Tibial artery (tissue), 4 donors: ENCODE measurements at regions not wholly inside any gene's neighbourhood (a gene's known extent, or its start where the extent isn't known, plus 50 kb on each side); places are given as distances from the start of the nearest gene placed in this dataset.
"Not testable (repeated sequence)": the region's sequence is repeated elsewhere in the genome, so short reads cannot be mapped to it uniquely, and the experiment has no call there.

ENCODE experiments used
- DNase-seq, 2 donors: peaks; one replicate each; pipeline ENCODE4 v3.0.0-alpha.2; 2019
- H3K27ac ChIP-seq, 2 donors: fragments of 200-600 bp; sonication (generic) in 1 of 2; 1 replicate in 1 of 2; 2 replicates in 1 of 2; pipeline ENCODE4 v1.5.1; 2018 to 2019; ENCODE audit warnings: mild to moderate bottlenecking in 1 of 2
- H3K27me3 ChIP-seq, 2 donors: fragments of 200-600 bp; sonication (generic) in 1 of 2; one replicate each; pipeline versions ENCODE4 v1.5.1 to v1.6.0; 2016 to 2019
- H3K36me3 ChIP-seq, 3 donors: fragments of 200-600 bp; sonication (generic) in 2 of 3; one replicate each; pipeline ENCODE4 v1.5.1; 2016 to 2019; ENCODE audit warnings: mild to moderate bottlenecking in 2 of 3
- H3K4me1 ChIP-seq, 4 donors: fragments of 200-600 bp; sonication (generic) in 2 of 4; 1 replicate in 3 of 4; 2 replicates in 1 of 4; pipeline ENCODE4 v1.5.1; 2016 to 2019
- H3K4me3 ChIP-seq, 2 donors: fragments of 200-600 bp; sonication (generic) in 1 of 2; 1 replicate in 1 of 2; 2 replicates in 1 of 2; pipeline ENCODE4 v1.5.1; 2018 to 2019; ENCODE audit warnings: mild to moderate bottlenecking in 2 of 2
- H3K9me3 ChIP-seq, 3 donors: fragments of 200-600 bp; sonication (generic) in 1 of 3; one replicate each; pipeline ENCODE4 v1.5.1; 2016 to 2019
- intact Hi-C: fragments of 100-400 bp; cut with DNase I; formaldehyde crosslinking; loops from one replicate; pipeline ENCODE4 v1.15.0; 2023; ENCODE audit warnings: low total_unique reads
- TF ChIP-seq, protein P1 (sequence below), 2 experiments: fragments of 200-600 bp in 1 of 2; fragments of 450-650 bp in 1 of 2; IDR thresholded peaks; one replicate each; pipeline ENCODE4 v1.5.1; 2017 to 2019; ENCODE audit warnings: antibody characterized with exemption in 2 of 2, mild to moderate bottlenecking in 1 of 2, moderate library complexity in 1 of 2

DNA sequence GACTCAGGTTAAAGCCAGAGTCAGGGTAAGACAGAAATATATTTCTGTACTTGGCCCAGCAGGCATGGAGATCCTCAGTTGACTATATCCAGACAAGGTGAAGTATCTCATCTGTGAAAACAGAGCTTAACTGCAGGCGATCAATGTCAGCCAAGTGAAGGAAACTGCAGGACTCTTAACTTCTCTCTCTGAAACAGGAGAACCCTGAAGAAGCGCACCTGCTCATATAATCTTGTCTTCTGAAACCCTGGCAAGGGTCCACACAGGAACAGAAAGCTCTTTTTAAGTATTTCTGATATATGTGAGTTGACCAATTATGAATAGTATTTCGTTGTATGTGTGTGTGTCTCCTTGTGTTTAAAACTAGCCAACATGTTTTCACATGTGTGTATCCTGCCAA is 504.8 kb upstream of the SLITRK5 start:
- H3K36me3 ChIP-seq: no peaks in the 10 kb centered on the region
- no peak for DNase-seq
- no peak overlapping the region for H3K27ac ChIP-seq
- no peak overlapping the region for H3K4me3 ChIP-seq
- peaks cover 0 to 5% (median 0%) of the 10 kb centered on the region in 3 donors for H3K9me3 ChIP-seq
- no peaks in the 10 kb centered on the region for H3K27me3 ChIP-seq
- H3K4me1 ChIP-seq: no peaks in the 10 kb centered on the region
- intact Hi-C loops: no loop called here
- TF ChIP-seq, protein P1, sequence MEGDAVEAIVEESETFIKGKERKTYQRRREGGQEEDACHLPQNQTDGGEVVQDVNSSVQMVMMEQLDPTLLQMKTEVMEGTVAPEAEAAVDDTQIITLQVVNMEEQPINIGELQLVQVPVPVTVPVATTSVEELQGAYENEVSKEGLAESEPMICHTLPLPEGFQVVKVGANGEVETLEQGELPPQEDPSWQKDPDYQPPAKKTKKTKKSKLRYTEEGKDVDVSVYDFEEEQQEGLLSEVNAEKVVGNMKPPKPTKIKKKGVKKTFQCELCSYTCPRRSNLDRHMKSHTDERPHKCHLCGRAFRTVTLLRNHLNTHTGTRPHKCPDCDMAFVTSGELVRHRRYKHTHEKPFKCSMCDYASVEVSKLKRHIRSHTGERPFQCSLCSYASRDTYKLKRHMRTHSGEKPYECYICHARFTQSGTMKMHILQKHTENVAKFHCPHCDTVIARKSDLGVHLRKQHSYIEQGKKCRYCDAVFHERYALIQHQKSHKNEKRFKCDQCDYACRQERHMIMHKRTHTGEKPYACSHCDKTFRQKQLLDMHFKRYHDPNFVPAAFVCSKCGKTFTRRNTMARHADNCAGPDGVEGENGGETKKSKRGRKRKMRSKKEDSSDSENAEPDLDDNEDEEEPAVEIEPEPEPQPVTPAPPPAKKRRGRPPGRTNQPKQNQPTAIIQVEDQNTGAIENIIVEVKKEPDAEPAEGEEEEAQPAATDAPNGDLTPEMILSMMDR (IDR thresholded peaks at IDR 0.05): no peak

DNA sequence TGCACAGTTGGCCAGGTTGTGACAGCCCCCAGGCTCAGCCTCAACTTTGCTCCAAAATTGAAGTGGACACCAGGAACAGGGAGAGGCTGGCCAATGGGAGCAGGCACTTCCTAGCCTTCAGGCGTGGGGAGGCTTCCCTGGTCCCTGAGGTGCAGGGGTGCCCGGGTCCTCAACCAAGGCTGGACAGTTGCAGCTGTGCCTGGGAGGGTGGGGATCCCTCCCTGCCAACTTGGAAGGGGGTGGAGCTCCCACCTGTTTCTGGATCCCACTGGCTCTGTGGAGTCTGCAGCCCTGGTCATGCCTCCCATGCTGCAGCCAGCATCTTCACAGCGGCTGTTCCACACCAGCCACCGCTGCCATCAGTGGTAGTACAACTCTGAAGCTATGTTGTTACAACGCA is 502.8 kb upstream of the SLITRK5 start:
- intact Hi-C loops: no loop called here
- H3K27me3 ChIP-seq: no peaks in the 10 kb centered on the region

DNA sequence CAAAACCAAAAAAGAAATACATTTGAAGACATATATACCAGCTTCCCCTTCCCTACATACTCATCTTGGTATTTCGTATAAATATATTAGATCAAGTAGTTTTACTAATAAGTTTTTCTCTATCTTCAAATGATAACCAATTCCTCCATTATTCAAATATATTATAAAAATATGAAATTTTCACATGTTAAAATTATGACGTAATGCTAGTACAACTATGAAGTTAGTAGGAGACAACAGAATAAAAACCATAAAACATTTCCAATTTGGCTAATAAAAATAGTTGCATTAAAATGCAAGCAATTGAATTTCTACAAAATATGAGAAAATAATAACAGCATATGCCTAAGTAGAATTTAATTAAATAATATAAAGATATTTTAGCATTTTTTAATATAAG is 501.8 kb upstream of the SLITRK5 start:
- Histone ChIP-seq H3K27ac (no peak overlapping the region), H3K4me1 (no peaks in the 10 kb centered on the region), H3K27me3 (no peaks in the 10 kb centered on the region), H3K9me3 (no peaks in the 10 kb centered on the region), H3K4me3 (no peak overlapping the region), H3K36me3 (no peaks in the 10 kb centered on the region)
- TF ChIP-seq, protein P1 (IDR thresholded peaks at IDR 0.05): no peak
- intact Hi-C loops: no loop called here
- DNase-seq: no peak

More for the DNA sequence above, 502.8 kb upstream of the SLITRK5 start:
- Histone ChIP-seq H3K9me3 (no peaks in the 10 kb centered on the region), H3K36me3 (no peaks in the 10 kb centered on the region), H3K4me3 (no peak overlapping the region), H3K4me1 (no peaks in the 10 kb centered on the region), H3K27ac (no peak overlapping the region)
- DNase-seq: no peak
- TF ChIP-seq, protein P1 (IDR thresholded peaks at IDR 0.05): no peak

DNA sequence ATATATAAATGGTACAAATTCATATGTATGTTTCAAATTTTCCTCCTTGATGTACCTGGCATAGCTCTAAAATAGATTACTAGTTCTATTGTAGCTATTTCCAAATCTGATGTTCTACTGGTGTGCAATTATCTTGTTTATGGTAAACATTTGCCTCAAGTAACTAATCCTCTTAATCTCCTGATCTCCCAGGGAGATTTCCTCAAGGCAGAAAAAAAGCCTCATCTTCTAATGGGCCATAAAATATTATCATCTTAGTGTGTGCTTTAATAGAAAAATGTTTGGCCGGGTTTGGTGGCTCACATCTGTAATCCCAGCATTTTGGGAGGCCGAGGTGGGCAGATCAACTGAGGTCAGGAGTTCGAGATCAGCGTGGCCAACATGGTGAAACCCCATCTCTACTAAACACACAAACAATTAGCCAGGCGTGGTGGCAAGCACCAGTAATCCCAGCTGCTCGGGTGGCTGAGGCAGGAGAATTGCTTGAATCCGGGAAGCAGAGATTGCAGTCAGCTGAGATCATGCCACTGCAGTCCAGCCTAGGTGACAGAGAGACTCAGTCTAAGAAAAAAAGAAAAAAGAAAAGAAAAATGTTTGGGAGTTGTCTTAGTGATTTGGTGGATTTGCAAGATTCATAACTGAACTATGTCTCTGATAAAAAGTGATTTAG is 498.9 kb upstream of the SLITRK5 start:
- H3K9me3 ChIP-seq: no peaks in the 10 kb centered on the region

DNA sequence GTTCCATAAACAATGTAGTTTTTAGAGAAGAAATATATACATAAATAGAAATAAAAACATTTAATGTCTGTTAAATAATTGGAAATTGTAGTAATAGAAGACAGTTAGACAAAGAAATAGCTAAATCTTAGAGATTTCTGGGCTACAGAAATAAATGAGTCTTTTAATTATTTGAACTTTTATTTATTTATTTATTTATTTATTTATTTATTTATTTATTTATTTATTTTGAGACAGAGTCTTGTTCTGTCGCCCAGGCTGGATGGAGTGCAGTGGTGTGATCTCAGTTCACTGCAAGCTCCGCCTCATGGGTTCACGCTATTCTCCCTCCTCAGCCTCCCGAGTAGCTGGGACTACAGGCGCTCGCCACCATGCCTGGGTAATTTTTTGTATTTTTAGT is 486.0 kb upstream of the SLITRK5 start:
- DNase-seq, H3K4me1 ChIP-seq, H3K36me3 ChIP-seq, intact Hi-C loops, H3K27me3 ChIP-seq, H3K4me3 ChIP-seq, H3K9me3 ChIP-seq, H3K27ac ChIP-seq: not testable (repeated sequence)

More for the DNA sequence above, 498.9 kb upstream of the SLITRK5 start:
- no peak overlapping the region for H3K27ac ChIP-seq
- no peaks in the 10 kb centered on the region for H3K36me3 ChIP-seq
- H3K4me1 ChIP-seq: no peaks in the 10 kb centered on the region
- intact Hi-C loops: no loop called here
- TF ChIP-seq, protein P1 (IDR thresholded peaks at IDR 0.05): no peak
- no peak for DNase-seq
- no peaks in the 10 kb centered on the region for H3K27me3 ChIP-seq
- H3K4me3 ChIP-seq: no peak overlapping the region

DNA sequence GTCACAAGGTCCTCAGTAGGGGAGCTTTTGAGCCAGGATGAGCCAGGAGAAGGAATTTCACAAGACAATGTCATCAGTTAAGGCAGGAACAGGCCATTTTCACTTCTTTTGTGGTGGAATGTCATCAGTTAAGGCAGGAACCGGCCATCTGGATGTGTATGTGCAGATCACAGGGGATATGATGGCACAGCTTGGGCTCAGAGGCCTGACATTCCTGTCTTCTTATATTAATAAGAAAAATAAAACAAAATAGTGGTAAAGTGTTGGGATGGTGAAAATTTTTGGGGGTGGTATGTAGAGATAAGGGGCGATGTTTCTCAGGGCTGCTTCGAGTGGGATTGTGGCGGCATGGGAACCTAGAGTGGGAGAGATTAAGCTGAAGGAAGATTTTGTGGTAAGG is 484.5 kb upstream of the SLITRK5 start:
- H3K4me1 ChIP-seq, H3K4me3 ChIP-seq, DNase-seq, H3K27ac ChIP-seq, intact Hi-C loops, H3K9me3 ChIP-seq, H3K27me3 ChIP-seq, H3K36me3 ChIP-seq: not testable (repeated sequence)

DNA sequence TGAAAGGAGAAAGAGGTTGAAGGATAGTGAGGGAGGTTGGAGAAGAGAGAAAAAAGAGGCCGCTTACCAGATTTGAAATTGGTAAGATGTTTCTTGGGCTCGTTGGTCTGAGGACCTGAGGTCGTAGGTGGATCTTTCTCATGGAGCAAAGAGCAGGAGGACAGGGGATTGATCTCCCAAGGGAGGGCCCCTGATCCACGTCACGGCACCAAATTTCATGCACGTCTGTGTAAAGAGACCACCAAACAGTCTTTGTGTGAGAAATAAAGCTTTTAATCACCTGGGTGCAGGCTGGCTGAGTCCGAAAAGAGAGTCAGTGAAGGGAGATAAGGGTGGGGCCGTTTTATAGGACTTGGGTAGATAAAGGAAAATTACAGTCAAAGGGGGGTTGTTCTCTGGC is 479.7 kb upstream of the SLITRK5 start:
- DNase-seq, H3K27ac ChIP-seq, H3K9me3 ChIP-seq, H3K4me1 ChIP-seq, H3K27me3 ChIP-seq, H3K36me3 ChIP-seq, intact Hi-C loops, H3K4me3 ChIP-seq: not testable (repeated sequence)
